ENCODE measurements at regions not wholly inside any gene's neighbourhood (a gene's known extent, or its start where the extent isn't known, plus 50 kb on each side); places are given as distances from the start of the nearest gene placed in this dataset.
"Not testable (repeated sequence)": the region's sequence is repeated elsewhere in the genome, so short reads cannot be mapped to it uniquely, and the experiment has no call there.

DNA sequence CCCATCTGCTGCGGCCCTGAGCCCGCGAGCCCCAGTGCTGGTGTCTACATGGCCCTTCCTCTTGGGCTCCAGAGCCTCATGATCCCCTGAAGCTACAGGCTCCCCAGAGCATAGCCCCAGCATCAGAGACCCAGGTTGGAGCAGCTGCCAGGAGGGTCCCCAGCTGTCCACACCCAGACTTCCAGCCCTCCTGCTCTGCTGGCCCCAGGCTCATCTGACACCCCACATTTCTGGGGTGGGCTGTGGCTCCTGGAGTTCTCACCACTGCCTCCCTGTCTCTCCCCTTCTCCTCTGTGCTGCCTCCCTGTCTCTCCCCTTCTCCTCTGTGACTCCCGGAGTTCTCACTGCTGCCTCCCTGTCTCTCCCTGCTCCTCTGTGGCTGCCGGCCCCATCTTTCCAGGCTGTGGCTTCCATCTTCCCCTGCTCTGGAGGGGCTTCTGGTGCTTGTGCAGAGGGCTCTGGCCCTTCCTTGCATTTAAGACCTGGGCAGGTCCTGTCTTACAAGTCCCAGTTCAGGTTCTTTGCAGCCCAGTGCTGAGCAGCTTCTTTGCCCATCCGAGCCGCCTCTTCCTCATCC is 108.1 kb downstream of the ERMARD start:
- Histone ChIP-seq H3K27me3 (ENCODE audit: insufficient read depth, low read length) (no peaks in the 10 kb centered on the region), H3K9me3 (ENCODE audit: insufficient read depth, low read depth, low read length) (peaks cover 9% of the 10 kb centered on the region; the same call in 1 of the 2 replicates), H3K36me3 (ENCODE audit: insufficient read depth, low read depth, low read length) (no peaks in the 10 kb centered on the region), H3K4me1 (ENCODE audit: insufficient read depth, low read length) (no peaks in the 10 kb centered on the region), H3K4me3 (ENCODE audit: low read length) (no peak overlapping the region), H3K27ac (ENCODE audit: low read length) (no peak overlapping the region), H3K9ac (ENCODE audit: low read depth, low read length) (no peak overlapping the region)

DNA sequence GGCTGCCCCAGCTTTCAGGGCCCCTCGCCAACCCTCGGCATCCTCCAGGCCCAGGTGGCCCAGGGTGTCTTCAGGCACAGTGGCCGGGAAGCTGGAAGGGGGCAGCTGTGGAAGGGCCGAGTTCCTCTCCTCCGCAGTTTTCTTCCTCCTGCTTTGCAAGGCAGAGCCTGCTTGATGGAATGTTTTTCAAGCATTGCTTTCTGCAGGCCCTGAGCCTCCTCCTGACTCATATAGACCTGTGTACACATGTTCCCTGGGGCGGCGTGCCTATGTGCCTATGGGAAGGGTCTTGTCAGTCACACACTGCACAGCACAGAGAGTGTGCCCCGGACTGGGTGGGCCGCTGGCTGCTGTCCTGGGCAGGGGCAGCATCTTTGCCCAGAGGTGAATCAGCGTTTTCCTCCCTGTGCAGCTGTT is 107.5 kb downstream of the ERMARD start:
- Histone ChIP-seq H3K9me3 (ENCODE audit: insufficient read depth, low read depth, low read length) (peaks cover 9% of the 10 kb centered on the region; the same call in 1 of the 2 replicates), H3K4me3 (ENCODE audit: low read length) (no peak overlapping the region), H3K4me1 (ENCODE audit: insufficient read depth, low read length) (no peaks in the 10 kb centered on the region), H3K36me3 (ENCODE audit: insufficient read depth, low read depth, low read length) (no peaks in the 10 kb centered on the region), H3K9ac (ENCODE audit: low read depth, low read length) (no peak overlapping the region), H3K27ac (ENCODE audit: low read length) (no peak overlapping the region), H3K27me3 (ENCODE audit: insufficient read depth, low read length) (no peaks in the 10 kb centered on the region)

DNA sequence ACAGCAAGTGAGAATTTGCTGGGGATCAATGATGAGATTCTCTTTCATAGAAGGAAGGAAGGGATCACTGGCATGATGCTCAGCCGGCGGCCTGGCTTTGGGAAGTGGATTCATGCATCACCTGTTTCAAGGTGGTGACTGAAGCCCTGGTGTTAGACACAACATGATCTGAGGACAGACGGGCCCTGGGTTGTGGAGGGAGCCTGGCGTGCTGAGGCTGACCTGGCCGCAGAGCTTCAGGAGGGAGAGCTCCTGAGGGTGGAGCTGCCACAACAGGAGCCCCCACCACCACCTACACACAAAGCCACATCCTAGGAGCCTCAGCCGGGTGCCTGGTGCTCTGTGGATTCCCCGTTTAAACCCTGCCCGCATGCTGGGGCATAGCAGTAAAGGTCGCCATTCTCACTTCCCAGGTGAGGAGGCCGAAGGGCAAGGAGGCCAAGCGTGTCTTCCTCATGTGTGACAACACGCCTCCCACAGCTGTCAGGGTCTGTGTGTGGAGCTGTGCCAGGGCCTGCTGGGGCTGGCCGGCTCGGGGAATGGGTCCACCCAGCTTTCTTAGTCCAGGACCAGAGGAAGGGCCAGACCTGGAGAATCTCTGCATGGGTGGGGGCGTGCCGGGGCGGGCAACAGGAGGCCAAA is 107.0 kb downstream of the ERMARD start:
- Histone ChIP-seq H3K27ac (ENCODE audit: low read length) (no peak overlapping the region), H3K9me3 (ENCODE audit: insufficient read depth, low read depth, low read length) (peaks cover 9% of the 10 kb centered on the region; the same call in 1 of the 2 replicates), H3K36me3 (ENCODE audit: insufficient read depth, low read depth, low read length) (no peaks in the 10 kb centered on the region), H3K27me3 (ENCODE audit: insufficient read depth, low read length) (no peaks in the 10 kb centered on the region), H3K9ac (ENCODE audit: low read depth, low read length) (no peak overlapping the region), H3K4me3 (ENCODE audit: low read length) (no peak overlapping the region), H3K4me1 (ENCODE audit: insufficient read depth, low read length) (no peaks in the 10 kb centered on the region)

DNA sequence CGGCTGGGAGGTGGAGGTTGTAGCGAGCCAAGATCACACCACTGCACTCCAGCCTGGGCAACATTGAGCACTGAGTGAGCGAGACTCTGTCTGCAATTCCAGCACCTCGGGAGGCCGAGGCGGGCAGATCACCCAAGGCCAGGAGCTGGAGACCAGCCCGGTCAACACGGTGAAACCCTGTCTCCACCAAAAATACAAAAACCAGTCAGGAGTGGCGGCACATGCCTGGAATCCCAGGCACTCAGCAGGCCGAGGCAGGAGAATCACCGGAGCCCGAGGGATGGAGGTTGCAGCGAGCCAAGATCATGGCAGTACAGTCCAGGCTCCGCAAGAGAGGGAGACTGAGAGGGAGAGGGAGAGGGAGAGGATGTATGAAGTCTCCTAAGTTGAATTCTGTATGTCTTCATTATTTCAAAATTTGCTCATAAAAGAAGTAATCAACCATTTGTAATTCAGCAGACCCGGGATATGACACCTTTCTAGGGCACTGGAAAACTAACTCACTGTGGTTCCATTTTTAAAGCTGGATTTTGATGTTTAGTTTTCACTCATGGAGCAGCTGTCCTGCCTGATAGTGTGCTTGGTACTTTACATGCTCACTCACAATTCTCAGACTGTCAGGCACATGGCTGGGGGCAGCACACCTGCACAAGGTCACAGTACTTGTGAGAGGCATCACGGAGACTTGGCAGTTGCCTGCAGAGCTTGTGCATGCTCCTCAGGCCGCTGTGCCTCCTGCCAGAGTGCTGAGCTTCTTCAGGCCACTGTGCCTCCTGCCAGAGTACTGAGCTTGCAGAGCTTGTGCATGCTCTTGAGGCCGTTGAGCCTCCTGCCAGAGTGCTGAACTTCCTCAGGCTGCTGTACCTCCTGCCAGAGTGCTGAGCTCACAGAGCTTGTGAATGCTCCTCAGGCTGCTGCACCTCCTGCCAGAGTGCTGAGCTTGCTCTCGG is 106.2 kb downstream of the ERMARD start:
- no peaks in the 10 kb centered on the region for H3K4me1 ChIP-seq (ENCODE audit: insufficient read depth, low read length)
- no peak overlapping the region for H3K27ac ChIP-seq (ENCODE audit: low read length)
- no peak overlapping the region for H3K4me3 ChIP-seq (ENCODE audit: low read length)
- peaks cover 9% of the 10 kb centered on the region; the same call in 1 of the 2 replicates for H3K9me3 ChIP-seq (ENCODE audit: insufficient read depth, low read depth, low read length)
- H3K36me3 ChIP-seq (ENCODE audit: insufficient read depth, low read depth, low read length) = no peaks in the 10 kb centered on the region
- H3K9ac ChIP-seq (ENCODE audit: low read depth, low read length) = no peak overlapping the region
- H3K27me3 ChIP-seq (ENCODE audit: insufficient read depth, low read length) = no peaks in the 10 kb centered on the region

DNA sequence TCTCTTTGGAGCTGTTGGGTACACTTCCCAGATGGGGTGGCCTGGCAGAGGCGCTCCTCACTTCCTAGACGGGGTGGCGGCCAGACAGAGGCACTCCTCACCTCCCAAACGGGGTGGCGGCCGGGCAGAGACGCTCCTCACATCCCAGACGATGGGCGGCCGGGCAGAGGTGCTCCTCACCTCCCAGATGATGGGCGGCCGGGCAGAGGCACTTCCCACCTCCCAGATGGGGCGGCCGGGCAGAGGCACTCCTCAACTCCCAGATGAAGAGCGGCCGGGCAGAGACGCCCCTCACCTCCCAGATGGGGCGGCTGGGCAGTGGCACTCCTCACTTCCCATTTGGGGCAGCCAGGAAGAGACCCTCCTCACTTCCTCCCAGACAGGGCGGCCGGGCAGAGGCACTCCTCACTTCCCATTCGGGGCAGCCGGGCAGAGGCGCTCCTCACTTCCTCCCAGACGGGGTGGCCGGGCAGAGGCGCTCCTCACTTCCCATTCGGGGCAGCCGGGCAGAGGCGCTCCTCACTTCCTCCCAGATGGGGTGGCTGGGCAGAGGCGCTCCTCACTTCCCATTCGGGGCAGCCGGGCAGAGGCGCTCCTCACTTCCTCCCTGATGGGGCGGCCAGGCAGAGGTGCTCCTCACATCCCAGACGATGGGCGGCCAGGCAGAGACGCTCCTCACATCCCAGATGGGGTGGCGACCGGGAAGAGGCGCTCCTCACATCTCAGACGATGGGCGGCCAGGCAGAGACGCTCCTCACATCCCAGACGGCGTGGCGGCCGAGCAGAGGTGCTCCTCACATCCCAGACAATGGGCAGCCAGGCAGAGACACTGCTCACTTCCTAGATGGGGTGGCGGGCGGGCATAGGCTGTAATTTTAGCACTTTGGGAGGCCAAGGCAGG is 105.3 kb downstream of the ERMARD start:
- H3K9ac ChIP-seq (ENCODE audit: low read depth, low read length); H3K36me3 ChIP-seq (ENCODE audit: insufficient read depth, low read depth, low read length); H3K4me3 ChIP-seq (ENCODE audit: low read length); H3K9me3 ChIP-seq (ENCODE audit: insufficient read depth, low read depth, low read length); H3K27me3 ChIP-seq (ENCODE audit: insufficient read depth, low read length); H3K27ac ChIP-seq (ENCODE audit: low read length); H3K4me1 ChIP-seq (ENCODE audit: insufficient read depth, low read length): not testable (repeated sequence)

DNA sequence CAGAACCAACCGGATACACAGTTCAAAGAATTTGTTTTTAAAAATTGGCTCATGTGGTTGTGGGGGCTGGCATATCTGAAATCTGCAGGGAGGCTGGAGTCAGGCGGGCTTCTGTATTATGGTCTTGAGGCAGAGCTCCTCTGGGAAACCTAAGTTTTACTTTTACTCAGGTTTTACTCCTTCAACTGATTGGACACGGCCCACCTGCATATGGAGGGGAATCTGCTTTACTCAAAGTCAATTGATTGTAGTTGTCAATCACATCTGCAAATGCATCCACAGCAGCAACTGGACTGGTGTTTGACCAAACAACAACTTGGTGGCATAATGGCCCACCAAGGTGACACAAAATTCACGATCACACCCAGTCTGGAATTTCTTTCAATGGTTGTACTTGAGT is 103.4 kb downstream of the ERMARD start:
- Histone ChIP-seq H3K4me1 (ENCODE audit: insufficient read depth, low read length) (0 out of 2 replicates have a peak, but pooled peaks cover 2% of the 10 kb centered on the region), H3K9me3 (ENCODE audit: insufficient read depth, low read depth, low read length) (peaks cover 9% of the 10 kb centered on the region; the same call in 1 of the 2 replicates), H3K36me3 (ENCODE audit: insufficient read depth, low read depth, low read length) (no peaks in the 10 kb centered on the region), H3K9ac (ENCODE audit: low read depth, low read length) (no peak overlapping the region), H3K4me3 (ENCODE audit: low read length) (no peak overlapping the region), H3K27me3 (ENCODE audit: insufficient read depth, low read length) (no peaks in the 10 kb centered on the region), H3K27ac (ENCODE audit: low read length) (no peak overlapping the region)

DNA sequence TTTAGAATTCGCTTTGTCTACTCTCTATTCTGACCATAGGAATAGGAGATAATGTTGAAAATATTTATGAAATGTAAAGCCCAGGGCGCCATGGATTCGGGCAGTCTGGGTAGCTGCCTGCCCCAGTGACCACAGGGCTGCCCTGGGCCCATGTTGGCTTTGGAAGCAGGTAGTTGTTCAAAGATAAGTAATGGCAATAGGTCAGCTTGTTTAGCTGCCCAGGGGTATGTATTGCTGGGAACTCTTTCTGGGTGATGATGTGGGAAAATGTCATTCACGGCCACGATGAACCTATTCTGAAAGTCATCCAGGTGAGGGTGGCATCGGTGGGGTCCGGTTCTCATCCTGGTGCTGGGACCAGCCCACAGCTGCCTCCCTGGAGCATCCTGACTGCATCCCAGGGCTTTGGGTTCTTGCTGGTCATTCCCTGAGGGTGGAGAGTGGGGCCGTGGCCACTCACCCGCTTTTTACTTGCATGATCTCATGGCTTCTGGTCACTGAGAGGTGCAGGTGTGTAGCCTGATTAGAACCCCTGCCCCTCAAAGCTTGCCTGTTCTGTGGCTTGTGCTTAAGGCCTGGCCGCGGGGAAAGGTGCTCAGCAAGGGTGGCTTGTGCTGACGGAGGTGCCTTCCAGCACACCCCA is 102.8 kb downstream of the ERMARD start:
- Histone ChIP-seq H3K36me3 (ENCODE audit: insufficient read depth, low read depth, low read length) (no peaks in the 10 kb centered on the region), H3K9me3 (ENCODE audit: insufficient read depth, low read depth, low read length) (peaks cover 9% of the 10 kb centered on the region; the same call in 1 of the 2 replicates), H3K9ac (ENCODE audit: low read depth, low read length) (no peak overlapping the region), H3K27ac (ENCODE audit: low read length) (no peak overlapping the region), H3K27me3 (ENCODE audit: insufficient read depth, low read length) (no peaks in the 10 kb centered on the region), H3K4me3 (ENCODE audit: low read length) (no peak overlapping the region), H3K4me1 (ENCODE audit: insufficient read depth, low read length) (0 out of 2 replicates have a peak, but pooled peaks cover 2% of the 10 kb centered on the region)

DNA sequence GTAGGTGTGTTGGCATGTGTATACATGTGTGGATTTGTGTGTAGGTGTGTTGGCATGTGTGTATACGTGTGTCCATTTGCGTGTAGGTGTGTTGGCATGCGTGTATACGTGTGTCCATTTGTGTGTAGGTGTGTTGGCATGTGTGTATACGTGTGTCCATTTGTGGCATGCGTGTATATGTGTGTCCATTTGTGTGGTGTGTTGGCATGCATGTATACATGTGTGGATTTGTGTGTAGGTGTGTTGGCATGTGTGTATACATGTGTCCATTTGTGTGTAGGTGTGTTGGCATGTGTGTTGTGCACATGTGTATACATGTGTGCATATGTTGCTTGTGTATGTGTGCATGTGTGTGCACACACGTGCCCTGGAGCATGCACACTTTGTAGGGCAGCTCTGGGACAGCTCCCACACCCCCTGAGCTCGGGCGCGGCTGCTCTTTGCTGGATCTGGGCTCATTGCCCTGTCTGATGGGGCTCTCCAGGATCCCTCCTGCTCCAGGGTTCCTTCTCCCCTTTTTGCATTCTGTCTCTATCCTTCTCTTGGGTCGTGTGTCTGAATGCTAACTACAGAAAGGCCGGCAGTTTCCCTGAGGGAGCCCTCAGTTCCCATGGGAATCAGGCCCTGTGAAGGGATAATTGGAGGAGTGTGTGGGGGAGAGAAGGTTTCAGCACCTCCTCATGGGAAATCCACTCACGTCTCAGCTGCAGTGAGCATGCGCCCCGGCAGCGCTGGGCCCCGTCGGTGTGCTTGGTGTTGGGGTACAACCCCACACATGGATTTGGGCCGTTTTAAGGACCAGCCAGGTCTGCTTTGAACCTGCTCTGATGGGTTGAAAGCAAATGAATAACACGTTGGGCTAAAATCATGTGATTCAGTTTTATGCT is 102.0 kb downstream of the ERMARD start:
- Histone ChIP-seq H3K27me3 (ENCODE audit: insufficient read depth, low read length) (no peaks in the 10 kb centered on the region), H3K4me3 (ENCODE audit: low read length) (no peak overlapping the region), H3K27ac (ENCODE audit: low read length) (no peak overlapping the region), H3K9ac (ENCODE audit: low read depth, low read length) (no peak overlapping the region), H3K36me3 (ENCODE audit: insufficient read depth, low read depth, low read length) (no peaks in the 10 kb centered on the region), H3K9me3 (ENCODE audit: insufficient read depth, low read depth, low read length) (peaks cover 9% of the 10 kb centered on the region; the same call in 1 of the 2 replicates), H3K4me1 (ENCODE audit: insufficient read depth, low read length) (0 out of 2 replicates have a peak, but pooled peaks cover 2% of the 10 kb centered on the region)

DNA sequence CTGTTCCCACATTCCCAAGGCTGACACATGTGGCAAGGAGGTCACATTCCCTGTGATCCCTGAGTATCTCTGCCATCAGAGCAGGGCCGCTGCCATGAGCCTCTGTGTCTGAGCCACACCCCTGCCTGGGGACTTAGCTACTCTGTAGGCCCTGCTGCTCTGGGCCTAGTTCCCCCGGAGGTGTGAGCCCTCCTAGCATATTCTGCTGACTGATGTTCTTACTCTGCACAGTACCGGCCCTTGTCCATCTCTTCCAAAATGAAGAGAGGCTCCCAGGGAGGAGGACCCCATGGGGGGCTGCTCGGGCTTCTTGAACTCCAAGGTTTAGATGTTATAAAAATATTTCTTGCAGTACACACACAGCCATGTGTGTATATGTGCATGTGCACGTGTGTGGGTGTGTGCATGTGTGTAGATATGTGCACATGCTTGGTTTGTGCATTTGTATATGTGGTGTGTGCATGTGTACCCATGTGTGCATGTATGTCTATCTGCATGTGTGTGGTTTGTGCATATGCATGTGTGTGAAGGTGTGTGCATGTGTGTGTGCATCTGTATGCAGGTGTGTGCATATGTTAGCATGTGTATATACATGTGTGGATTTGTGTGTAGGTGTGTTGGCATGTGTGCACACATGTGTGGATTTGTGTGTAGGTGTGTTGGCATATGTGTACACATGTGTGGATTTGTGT is 101.2 kb downstream of the ERMARD start:
- no peak overlapping the region for H3K27ac ChIP-seq (ENCODE audit: low read length)
- H3K36me3 ChIP-seq (ENCODE audit: insufficient read depth, low read depth, low read length) = no peaks in the 10 kb centered on the region
- peaks cover 9% of the 10 kb centered on the region; the same call in 1 of the 2 replicates for H3K9me3 ChIP-seq (ENCODE audit: insufficient read depth, low read depth, low read length)
- H3K9ac ChIP-seq (ENCODE audit: low read depth, low read length) = no peak overlapping the region
- 0 out of 2 replicates have a peak, but pooled peaks cover 2% of the 10 kb centered on the region for H3K4me1 ChIP-seq (ENCODE audit: insufficient read depth, low read length)
- H3K4me3 ChIP-seq (ENCODE audit: low read length) = no peak overlapping the region
- no peaks in the 10 kb centered on the region for H3K27me3 ChIP-seq (ENCODE audit: insufficient read depth, low read length)

Data from iPS-20b (cell line).